ENCODE measurements at regions not wholly inside any gene's neighbourhood (a gene's known extent, or its start where the extent isn't known, plus 50 kb on each side); places are given as distances from the start of the nearest gene placed in this dataset.

DNA sequence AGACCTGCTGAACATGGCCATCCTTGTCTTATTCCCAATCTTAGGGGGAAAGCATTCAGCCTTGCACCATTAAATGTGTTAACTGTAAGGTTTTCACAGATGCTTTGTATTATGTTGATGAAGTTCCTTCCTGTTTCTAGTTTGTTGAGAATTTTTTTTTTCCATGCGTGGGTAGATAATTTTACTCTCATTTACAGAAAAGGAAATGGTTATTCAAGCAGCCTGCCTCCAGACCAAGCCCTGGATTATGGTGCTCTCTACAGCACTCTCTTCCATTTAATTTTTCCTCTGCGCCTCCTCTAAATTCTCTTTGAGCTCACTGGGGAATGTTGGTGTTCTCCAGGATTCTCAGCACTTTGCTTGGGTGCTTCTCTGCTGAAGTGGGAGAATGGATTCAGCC lies 179.3 kb upstream of the PZP start:
- TF ChIP-seq, protein P1, sequence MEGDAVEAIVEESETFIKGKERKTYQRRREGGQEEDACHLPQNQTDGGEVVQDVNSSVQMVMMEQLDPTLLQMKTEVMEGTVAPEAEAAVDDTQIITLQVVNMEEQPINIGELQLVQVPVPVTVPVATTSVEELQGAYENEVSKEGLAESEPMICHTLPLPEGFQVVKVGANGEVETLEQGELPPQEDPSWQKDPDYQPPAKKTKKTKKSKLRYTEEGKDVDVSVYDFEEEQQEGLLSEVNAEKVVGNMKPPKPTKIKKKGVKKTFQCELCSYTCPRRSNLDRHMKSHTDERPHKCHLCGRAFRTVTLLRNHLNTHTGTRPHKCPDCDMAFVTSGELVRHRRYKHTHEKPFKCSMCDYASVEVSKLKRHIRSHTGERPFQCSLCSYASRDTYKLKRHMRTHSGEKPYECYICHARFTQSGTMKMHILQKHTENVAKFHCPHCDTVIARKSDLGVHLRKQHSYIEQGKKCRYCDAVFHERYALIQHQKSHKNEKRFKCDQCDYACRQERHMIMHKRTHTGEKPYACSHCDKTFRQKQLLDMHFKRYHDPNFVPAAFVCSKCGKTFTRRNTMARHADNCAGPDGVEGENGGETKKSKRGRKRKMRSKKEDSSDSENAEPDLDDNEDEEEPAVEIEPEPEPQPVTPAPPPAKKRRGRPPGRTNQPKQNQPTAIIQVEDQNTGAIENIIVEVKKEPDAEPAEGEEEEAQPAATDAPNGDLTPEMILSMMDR (IDR thresholded peaks at IDR 0.05; ENCODE audit: poor library complexity) = no peak
- no peak for TF ChIP-seq EZH2 (IDR thresholded peaks at IDR 0.05; ENCODE audit: borderline replicate concordance)
- TF ChIP-seq EZH2phosphoT487 (IDR thresholded peaks at IDR 0.05; ENCODE audit: low read depth, severe bottlenecking, unreplicated experiment) = no peak
